ENCODE measurements at regions not wholly inside any gene's neighbourhood (a gene's known extent, or its start where the extent isn't known, plus 50 kb on each side); places are given as distances from the start of the nearest gene placed in this dataset.

DNA sequence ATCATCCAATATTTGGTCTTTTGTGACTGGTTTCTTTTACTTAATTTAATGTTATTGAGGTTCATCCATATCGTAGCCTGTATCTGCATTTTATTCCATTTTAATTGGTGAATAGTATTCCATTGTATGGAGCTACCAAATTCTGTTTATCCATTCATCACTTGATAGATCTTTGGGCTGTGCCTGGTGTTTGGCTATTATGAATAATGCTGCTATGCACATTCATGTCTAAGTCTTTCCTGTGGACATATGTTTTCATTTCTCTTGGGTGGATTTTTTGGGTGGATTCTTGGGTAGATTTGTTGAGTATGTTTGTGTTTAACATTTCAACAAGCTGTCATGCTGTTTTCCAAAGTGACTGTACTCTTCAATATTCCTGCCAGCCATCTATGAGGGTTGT is 52.5 kb upstream of the NEDD4L start:
- ChIA-PET POLR2A (no interaction called here), CTCF (no interaction called here)
- Mint-ChIP-seq H3K4me3 (no peak overlapping the region), H3K36me3 (ENCODE audit: low read depth) (no peaks in the 10 kb centered on the region), H3K9me3 (no peaks in the 10 kb centered on the region), H3K27me3 (peaks cover 14% of the 10 kb centered on the region), H3K4me1 (no peaks in the 10 kb centered on the region), H3K27ac (no peak overlapping the region)
- DNase-seq = no peak

DNA sequence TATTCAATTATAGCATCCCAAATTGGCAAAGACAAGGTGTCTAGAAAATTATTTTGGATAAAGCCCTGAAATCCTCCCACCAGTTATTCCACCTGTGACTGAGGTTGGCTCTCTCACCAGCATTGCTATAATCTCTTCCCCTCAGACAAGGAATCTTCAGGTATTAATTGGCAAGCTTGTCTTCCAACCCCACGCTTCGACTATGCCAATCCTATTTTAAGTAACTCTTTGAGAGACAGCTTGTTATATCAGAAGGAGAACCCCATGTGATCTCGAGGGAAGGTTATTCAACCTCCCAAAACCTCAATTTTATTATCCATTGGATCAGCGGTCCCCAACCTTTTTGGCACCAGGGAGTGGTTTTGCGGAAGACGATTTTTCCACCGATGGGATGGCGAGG is 54.5 kb upstream of the NEDD4L start:
- no peak for DNase-seq
- POLR2A ChIA-PET = no interaction called here
- Mint-ChIP-seq H3K4me3 (no peak overlapping the region), H3K27me3 (peaks cover 11% of the 10 kb centered on the region), H3K36me3 (ENCODE audit: low read depth) (no peaks in the 10 kb centered on the region), H3K9me3 (no peaks in the 10 kb centered on the region), H3K4me1 (no peaks in the 10 kb centered on the region), H3K27ac (no peak overlapping the region)
- CTCF ChIA-PET = no interaction called here

DNA sequence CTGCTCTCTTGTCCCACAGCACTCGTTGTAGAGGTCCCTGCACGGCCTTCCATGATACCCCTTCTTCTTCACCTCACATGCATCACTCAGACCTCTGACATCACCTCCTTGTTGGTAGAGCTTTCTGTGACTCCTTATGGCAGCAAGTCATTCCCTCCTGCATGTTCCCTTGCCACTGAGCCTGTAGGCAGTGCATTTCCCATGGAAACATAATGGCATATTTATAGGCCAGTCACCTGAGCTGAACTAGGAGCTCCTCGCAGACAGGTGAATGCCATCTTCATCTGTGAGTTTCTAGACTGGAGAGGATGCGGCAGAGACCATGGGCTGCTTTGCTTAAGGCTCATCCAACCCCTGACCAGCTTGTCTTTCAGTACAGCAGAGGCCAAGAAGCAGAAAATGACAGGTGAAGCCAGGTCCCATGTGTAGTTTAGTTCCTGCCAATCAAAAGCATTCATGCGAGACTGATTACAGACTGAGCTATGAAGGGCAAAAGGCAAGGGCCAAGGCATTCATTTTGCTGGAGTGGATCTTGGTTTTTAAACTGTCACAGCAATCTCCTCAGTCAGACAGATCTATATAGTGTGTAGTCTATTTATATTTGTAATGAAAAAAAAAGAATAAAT is 59.4 kb upstream of the NEDD4L start:
- Mint-ChIP-seq H3K27ac (no peak overlapping the region), H3K27me3 (peaks cover 4% of the 10 kb centered on the region), H3K4me3 (no peak overlapping the region), H3K36me3 (ENCODE audit: low read depth) (no peaks in the 10 kb centered on the region), H3K4me1 (no peaks in the 10 kb centered on the region), H3K9me3 (no peaks in the 10 kb centered on the region)
- DNase-seq = no peak
- POLR2A ChIA-PET = no interaction called here
- CTCF ChIA-PET = interaction anchor here (1.1 kb wide), 1 partner anchor 12 kb away, joined by 3 read pairs; no protein-coding TSS in a partner anchor

DNA sequence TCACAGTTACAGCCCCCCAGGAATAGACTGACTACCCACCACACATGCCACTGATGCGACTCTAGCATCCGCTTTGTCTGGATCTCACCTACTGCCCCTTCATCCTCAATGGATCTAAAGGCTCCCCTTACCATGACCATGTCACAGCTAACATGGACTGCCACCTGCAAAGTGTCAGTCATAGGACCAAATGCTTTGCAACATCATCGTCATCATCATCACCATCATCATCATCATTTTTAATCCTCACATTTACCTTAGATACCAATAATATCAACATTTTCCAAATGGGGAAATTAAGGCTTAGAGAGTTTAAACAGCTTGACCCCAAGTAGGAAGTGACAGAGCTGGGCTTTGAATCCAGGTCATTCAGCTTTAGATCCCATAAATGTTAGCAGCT is 60.1 kb upstream of the NEDD4L start:
- Mint-ChIP-seq H3K27me3 (no peaks in the 10 kb centered on the region), H3K9me3 (no peaks in the 10 kb centered on the region), H3K4me1 (no peaks in the 10 kb centered on the region), H3K4me3 (no peak overlapping the region), H3K36me3 (ENCODE audit: low read depth) (no peaks in the 10 kb centered on the region), H3K27ac (no peak overlapping the region)
- POLR2A ChIA-PET = no interaction called here
- DNase-seq = no peak
- CTCF ChIA-PET = interaction anchor here (1.1 kb wide), 1 partner anchor 13 kb away, joined by 3 read pairs; no protein-coding TSS in a partner anchor

DNA sequence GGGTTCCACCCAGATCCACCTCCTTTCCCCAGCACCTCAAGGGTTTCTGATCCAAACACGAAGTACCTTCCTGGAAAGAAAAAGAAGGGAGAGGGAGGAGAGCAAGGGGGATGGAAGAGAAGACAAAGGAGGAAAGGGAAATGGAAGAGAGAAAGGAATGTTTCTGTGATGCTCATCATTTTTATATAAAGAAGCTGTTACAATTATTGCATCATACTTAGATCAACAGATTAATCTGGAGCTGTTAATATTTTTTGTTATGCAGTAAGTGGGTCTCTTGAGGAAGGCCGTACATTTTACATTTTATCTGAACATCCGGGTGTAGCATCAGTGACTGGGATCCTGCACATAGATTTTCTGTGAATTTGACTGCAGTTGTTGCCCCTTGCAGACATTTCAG is 60.6 kb upstream of the NEDD4L start:
- ChIA-PET CTCF (no interaction called here), POLR2A (no interaction called here)
- Mint-ChIP-seq H3K36me3 (ENCODE audit: low read depth) (no peaks in the 10 kb centered on the region), H3K9me3 (no peaks in the 10 kb centered on the region), H3K4me1 (no peaks in the 10 kb centered on the region), H3K4me3 (no peak overlapping the region), H3K27ac (no peak overlapping the region), H3K27me3 (no peaks in the 10 kb centered on the region)
- DNase-seq = no peak

GRCh38 chr18:57982372-57983021 is 61.5 kb upstream of the NEDD4L start:
- ChIA-PET POLR2A (no interaction called here), CTCF (no interaction called here)
- no peaks in the 10 kb centered on the region for H3K36me3 Mint-ChIP-seq (ENCODE audit: low read depth)
- H3K4me1 Mint-ChIP-seq = no peaks in the 10 kb centered on the region
- H3K27me3 Mint-ChIP-seq = no peaks in the 10 kb centered on the region
- no peak for DNase-seq
- H3K27ac Mint-ChIP-seq = no peak overlapping the region
- H3K4me3 Mint-ChIP-seq = no peak overlapping the region
- H3K9me3 Mint-ChIP-seq = no peaks in the 10 kb centered on the region

DNA sequence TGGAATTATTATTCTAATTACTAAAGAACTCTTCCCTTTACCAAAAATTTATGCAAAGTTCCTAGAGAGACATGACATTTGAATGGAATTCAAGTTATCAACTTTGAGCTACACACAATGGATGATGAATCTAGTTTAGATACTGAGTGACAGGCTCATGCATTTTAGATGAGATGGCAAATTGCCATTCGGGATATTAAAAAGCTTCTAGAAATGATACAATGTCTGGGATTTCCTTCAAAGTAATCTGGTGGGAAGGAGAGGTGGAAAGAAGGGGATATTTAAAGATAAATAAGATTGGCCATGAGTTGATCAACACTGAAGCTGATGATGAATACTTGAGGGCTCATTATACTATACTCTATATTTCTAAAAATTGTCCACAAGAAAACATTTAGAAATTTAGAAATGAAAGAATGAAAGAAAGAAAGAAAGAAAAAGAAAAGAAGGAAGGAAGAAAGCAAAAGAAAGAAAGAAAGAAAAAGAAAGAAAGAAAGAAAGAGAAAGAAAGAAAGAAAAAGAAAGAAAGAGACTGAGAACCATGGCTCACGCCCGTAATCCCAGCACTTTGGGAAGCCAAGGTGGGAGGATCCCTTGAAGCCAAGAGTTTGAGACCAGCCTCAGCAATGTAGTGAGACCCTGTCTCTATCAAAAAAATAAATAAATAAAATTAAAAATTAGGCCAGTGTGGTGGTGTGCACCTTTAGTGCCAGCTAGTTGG is 62.6 kb upstream of the NEDD4L start:
- ChIA-PET CTCF (no interaction called here), POLR2A (no interaction called here)
- no peaks in the 10 kb centered on the region for H3K36me3 Mint-ChIP-seq (ENCODE audit: low read depth)
- no peak overlapping the region for H3K4me3 Mint-ChIP-seq
- no peaks in the 10 kb centered on the region for H3K9me3 Mint-ChIP-seq
- H3K4me1 Mint-ChIP-seq = no peaks in the 10 kb centered on the region
- no peaks in the 10 kb centered on the region for H3K27me3 Mint-ChIP-seq
- DNase-seq = no peak
- no peak overlapping the region for H3K27ac Mint-ChIP-seq

GRCh38 chr18:57980573-57981307 is 63.3 kb upstream of the NEDD4L start:
- no peak for DNase-seq
- CTCF ChIA-PET = no interaction called here

DNA sequence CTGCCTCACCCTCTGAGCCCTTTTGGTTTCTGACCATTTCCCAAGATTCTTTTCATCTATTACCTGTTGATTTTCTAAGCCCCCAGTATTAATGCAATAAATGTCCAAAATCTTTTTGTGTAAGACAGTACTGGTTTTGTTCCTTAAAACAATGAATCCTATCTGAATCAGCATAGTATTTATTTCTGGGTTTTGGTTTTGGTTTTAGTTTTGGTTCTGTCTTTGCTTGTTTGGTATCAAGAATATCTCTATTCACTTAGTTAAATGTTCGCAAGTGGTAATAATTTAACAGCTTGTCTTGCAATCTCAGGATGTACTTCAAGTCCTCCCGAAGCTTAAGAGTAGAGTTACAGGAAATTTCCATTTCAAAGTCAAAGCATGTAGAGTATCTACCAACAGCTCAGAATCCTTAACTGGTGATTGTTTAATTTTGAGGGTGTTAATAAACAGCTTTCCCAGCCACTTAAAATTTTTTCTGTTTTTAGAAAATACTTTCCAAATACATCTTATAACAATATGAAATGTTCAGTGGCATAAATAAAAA is 67.7 kb upstream of the NEDD4L start:
- ChIA-PET CTCF (no interaction called here), POLR2A (no interaction called here)
- peaks cover 11% of the 10 kb centered on the region for H3K27me3 Mint-ChIP-seq
- DNase-seq = no peak
- H3K4me1 Mint-ChIP-seq = peaks cover 5% of the 10 kb centered on the region
- H3K4me3 Mint-ChIP-seq = no peak overlapping the region
- no peaks in the 10 kb centered on the region for H3K9me3 Mint-ChIP-seq
- H3K36me3 Mint-ChIP-seq (ENCODE audit: low read depth) = no peaks in the 10 kb centered on the region
- no peak overlapping the region for H3K27ac Mint-ChIP-seq

More at GRCh38 chr18:57980573-57981307, 63.3 kb upstream of the NEDD4L start:
- POLR2A ChIA-PET = no interaction called here
- Mint-ChIP-seq H3K27ac (no peak overlapping the region), H3K4me3 (no peak overlapping the region), H3K27me3 (no peaks in the 10 kb centered on the region), H3K36me3 (ENCODE audit: low read depth) (no peaks in the 10 kb centered on the region), H3K9me3 (no peaks in the 10 kb centered on the region), H3K4me1 (peaks cover 5% of the 10 kb centered on the region)

DNA sequence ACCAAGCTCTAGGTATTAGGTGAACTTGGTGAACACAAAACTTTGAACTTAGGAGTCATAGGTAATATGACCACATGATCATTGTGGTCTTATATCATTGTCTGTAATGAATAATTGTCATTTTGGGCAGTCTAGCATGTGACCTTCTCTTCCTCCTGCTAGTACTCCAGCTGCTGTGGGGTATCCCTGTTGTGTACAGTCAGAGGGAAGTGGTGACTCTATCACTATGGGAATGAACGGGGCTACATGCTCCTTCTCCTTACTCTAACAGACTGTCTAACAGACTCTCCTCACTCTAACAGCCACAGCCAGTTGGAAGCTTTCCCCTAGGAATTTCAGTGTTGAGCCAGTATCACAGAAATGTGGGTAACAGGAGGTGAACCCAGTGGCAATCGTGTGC is 68.2 kb upstream of the NEDD4L start:
- H3K27me3 Mint-ChIP-seq = peaks cover 14% of the 10 kb centered on the region
- ChIA-PET POLR2A (no interaction called here), CTCF (no interaction called here)
- H3K9me3 Mint-ChIP-seq = no peaks in the 10 kb centered on the region
- H3K4me3 Mint-ChIP-seq = no peak overlapping the region
- no peak for DNase-seq
- no peak overlapping the region for H3K27ac Mint-ChIP-seq
- H3K36me3 Mint-ChIP-seq (ENCODE audit: low read depth) = no peaks in the 10 kb centered on the region
- peaks cover 5% of the 10 kb centered on the region for H3K4me1 Mint-ChIP-seq

GRCh38 chr18:57974585-57975265 is 69.3 kb upstream of the NEDD4L start:
- no peaks in the 10 kb centered on the region for H3K9me3 Mint-ChIP-seq
- POLR2A ChIA-PET = no interaction called here
- CTCF ChIA-PET = interaction anchor here (1.5 kb wide), 1 partner anchor 46 kb away, joined by 3 read pairs; no protein-coding TSS in a partner anchor
- H3K36me3 Mint-ChIP-seq (ENCODE audit: low read depth) = no peaks in the 10 kb centered on the region
- H3K27ac Mint-ChIP-seq = no peak overlapping the region
- peaks cover 14% of the 10 kb centered on the region for H3K27me3 Mint-ChIP-seq
- no peak overlapping the region for H3K4me3 Mint-ChIP-seq
- no peak for DNase-seq
- peaks cover 11% of the 10 kb centered on the region for H3K4me1 Mint-ChIP-seq

DNA sequence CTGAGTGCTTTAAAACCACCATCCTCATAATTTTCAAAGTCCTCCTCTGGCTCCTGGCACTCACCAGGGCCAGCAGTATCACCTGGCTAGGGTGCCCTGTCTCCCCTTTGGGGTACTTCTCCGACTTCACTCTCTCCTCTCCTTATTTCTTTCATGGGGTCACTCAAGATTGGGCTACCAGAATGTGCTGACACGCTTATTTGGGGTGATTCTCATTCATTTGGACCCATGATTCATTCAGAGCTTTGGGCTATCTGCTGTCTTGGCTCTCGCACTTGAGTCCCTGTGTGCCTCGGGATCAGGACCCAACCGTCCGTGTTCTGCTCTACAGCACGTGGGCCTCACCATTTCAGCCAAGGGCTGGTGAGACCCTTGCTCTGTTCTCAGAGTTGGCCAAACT is 70.1 kb upstream of the NEDD4L start:
- ChIA-PET POLR2A (no interaction called here), CTCF (interaction anchor here (1.5 kb wide), 1 partner anchor 47 kb away, joined by 3 read pairs; no protein-coding TSS in a partner anchor)
- Mint-ChIP-seq H3K4me3 (no peak overlapping the region), H3K9me3 (no peaks in the 10 kb centered on the region), H3K27me3 (peaks cover 14% of the 10 kb centered on the region), H3K36me3 (ENCODE audit: low read depth) (no peaks in the 10 kb centered on the region), H3K27ac (no peak overlapping the region), H3K4me1 (peaks cover 16% of the 10 kb centered on the region)
- no peak for DNase-seq
